Left lung (tissue), 4 donors: ENCODE measurements at regions not wholly inside any gene's neighbourhood (a gene's known extent, or its start where the extent isn't known, plus 50 kb on each side); places are given as distances from the start of the nearest gene placed in this dataset.

Source experiments
- ATAC-seq: fragments of 200-7000 bp; cut with Tn5 transposase; one replicate; pipeline ENCODE4 v1.9.1; 2020; ENCODE audit warnings: moderate library complexity
- DNase-seq, 4 donors: peaks; one replicate each; pipeline ENCODE4 v3.0.0-alpha.2; 2013 to 2020
- H3K27ac ChIP-seq, 2 donors: fragments of 200-600 bp; sonication (generic) in 1 of 2; one replicate each; pipeline versions ENCODE4 v1.5.0 to v1.8.0; 2020 to 2021
- H3K27me3 ChIP-seq, 2 donors: fragments of 200-600 bp; sonication (generic) in 1 of 2; one replicate each; pipeline versions ENCODE4 v1.5.0 to v1.8.0; 2020 to 2021
- H3K36me3 ChIP-seq, 2 donors: fragments of 200-600 bp; sonication (generic) in 1 of 2; one replicate each; pipeline versions ENCODE4 v1.5.0 to v1.8.0; 2020 to 2021
- H3K4me1 ChIP-seq, 2 donors: fragments of 200-600 bp; one replicate each; pipeline ENCODE4 v1.8.0; 2021
- H3K4me3 ChIP-seq, 2 donors: fragments of 200-600 bp; sonication (generic) in 1 of 2; one replicate each; pipeline versions ENCODE4 v1.5.0 to v1.8.0; 2020 to 2021; ENCODE audit warnings: mild to moderate bottlenecking in 1 of 2
- H3K9me3 ChIP-seq, 2 donors: fragments of 200-600 bp; sonication (generic) in 1 of 2; one replicate each; pipeline versions ENCODE4 v1.5.0 to v1.8.0; 2020 to 2021
- intact Hi-C, 2 donors: fragments of 100-400 bp; cut with DNase I; formaldehyde crosslinking; loops; one replicate each; pipeline versions ENCODE4 v1.11.2 to v1.14.2; 2022
- TF ChIP-seq, protein P1 (sequence below), 2 donors: fragments of 200-600 bp; sonication (generic) in 1 of 2; IDR thresholded peaks; one replicate each; pipeline versions ENCODE4 v1.5.0 to v1.8.0; 2021; ENCODE audit warnings: antibody characterized with exemption in 2 of 2
- donor health status: DM: no; HTN: yes; CAD: no.
- donor health status: DM: no; HTN: no; CAD: no.

GRCh38 chr3:64382153-64382552 lies 156.9 kb upstream of the PRICKLE2 start:
- Histone ChIP-seq H3K4me1 (peaks cover 0 to 6% of the 10 kb centered on the region in 2 donors), H3K36me3 (no peaks in the 10 kb centered on the region), H3K4me3 (no peak overlapping the region), H3K27ac (peak overlapping the region in 1 of 2 donors; percentile 51), H3K27me3 (no peaks in the 10 kb centered on the region), H3K9me3 (no peaks in the 10 kb centered on the region)
- intact Hi-C loops: no loop called here
- TF ChIP-seq, protein P1, sequence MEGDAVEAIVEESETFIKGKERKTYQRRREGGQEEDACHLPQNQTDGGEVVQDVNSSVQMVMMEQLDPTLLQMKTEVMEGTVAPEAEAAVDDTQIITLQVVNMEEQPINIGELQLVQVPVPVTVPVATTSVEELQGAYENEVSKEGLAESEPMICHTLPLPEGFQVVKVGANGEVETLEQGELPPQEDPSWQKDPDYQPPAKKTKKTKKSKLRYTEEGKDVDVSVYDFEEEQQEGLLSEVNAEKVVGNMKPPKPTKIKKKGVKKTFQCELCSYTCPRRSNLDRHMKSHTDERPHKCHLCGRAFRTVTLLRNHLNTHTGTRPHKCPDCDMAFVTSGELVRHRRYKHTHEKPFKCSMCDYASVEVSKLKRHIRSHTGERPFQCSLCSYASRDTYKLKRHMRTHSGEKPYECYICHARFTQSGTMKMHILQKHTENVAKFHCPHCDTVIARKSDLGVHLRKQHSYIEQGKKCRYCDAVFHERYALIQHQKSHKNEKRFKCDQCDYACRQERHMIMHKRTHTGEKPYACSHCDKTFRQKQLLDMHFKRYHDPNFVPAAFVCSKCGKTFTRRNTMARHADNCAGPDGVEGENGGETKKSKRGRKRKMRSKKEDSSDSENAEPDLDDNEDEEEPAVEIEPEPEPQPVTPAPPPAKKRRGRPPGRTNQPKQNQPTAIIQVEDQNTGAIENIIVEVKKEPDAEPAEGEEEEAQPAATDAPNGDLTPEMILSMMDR (IDR thresholded peaks at IDR 0.05): no peak
- ATAC-seq (no peak), DNase-seq (peak in 1 of 4 donors; percentile 50)

DNA sequence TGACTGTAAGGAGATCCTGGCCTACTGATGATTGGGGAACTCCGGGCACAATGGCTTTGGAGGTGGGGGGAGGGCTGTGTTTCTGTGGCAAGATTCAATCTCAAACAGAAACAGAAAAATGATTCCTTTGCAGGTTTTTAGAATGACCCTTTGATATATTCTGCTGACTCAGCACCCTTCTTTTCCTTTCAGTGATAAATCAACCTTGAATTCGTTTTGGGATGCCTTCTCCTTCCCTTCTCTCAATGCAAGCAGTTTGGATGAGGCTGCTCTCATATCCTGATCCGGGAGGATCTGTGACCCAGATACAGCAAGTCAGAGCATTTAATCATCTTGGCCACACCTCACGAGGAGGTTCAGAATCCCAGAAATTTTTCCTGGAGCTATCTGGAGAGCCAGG lies 156.1 kb upstream of the PRICKLE2 start:
- Histone ChIP-seq H3K36me3 (no peaks in the 10 kb centered on the region), H3K4me1 (peaks cover 0 to 6% of the 10 kb centered on the region in 2 donors), H3K9me3 (no peaks in the 10 kb centered on the region), H3K27ac (peak overlapping the region in 1 of 2 donors; percentile 51), H3K27me3 (no peaks in the 10 kb centered on the region), H3K4me3 (no peak overlapping the region)
- DNase-seq (no peak), ATAC-seq (no peak)
- intact Hi-C loops: no loop called here
- TF ChIP-seq, protein P1 (IDR thresholded peaks at IDR 0.05): no peak

DNA sequence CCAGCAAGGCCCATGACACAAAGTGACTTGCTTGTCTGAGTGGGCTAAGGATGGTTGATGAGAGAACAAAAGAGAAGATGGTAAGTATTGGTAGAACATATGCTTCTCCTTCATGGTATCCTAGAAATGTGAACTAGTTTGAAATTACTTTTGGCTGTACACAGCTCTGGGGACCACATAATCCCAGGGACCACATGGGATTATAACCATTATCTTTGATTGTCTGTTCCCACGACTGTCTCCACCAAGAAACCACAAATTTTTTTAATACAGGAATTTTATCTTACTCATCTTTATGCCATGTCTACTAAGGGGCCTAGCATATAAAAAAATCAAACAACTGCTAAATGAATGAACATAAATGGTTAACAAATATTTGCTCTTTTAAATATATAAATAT lies 155.3 kb upstream of the PRICKLE2 start:
- DNase-seq (no peak), ATAC-seq (no peak)
- Histone ChIP-seq H3K27me3 (no peaks in the 10 kb centered on the region), H3K4me3 (no peak overlapping the region), H3K27ac (no peak overlapping the region), H3K36me3 (no peaks in the 10 kb centered on the region), H3K4me1 (peaks cover 0 to 6% of the 10 kb centered on the region in 2 donors), H3K9me3 (peaks cover 0 to 3% of the 10 kb centered on the region in 2 donors)
- intact Hi-C loops: no loop called here
- TF ChIP-seq, protein P1 (IDR thresholded peaks at IDR 0.05): no peak

DNA sequence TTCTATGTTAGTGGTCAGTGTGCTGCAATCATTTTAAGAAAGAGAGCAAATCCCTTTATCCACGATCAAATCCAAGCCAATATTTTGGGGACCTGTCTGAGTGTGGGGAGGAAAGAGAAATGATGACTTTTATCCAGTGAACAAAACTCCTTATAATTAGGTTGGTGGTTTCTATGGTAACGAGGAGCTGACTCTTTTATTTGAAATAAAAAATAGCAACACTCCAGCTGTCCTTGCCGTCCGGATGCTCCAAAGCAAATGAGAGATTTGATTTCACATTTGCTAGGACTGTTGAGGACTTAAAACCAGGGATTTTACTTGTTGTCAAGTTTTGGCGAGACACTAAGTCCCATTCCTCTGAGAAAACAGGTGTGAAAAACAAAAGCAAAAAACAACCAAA lies 154.0 kb upstream of the PRICKLE2 start:
- ATAC-seq: no peak

DNA sequence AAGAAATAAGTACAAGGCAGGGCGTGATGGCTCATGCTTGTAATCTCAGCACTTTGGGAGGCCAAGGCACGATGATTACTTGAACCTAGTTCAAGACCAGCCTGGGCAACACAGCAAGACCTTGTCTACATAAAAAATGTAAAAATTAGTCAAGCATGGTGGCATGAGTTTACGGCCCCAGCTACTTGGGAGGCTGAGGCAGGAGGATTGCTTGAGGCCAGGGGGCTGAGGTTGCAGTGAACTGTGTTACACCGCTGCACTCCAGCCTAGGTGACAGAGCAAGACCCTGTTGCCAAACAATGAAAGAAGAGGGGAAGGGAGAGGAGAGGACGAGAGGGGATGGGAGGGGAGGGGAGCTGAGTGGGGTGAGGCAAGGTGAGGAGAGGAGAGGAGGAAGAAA lies 152.7 kb upstream of the PRICKLE2 start:
- Histone ChIP-seq H3K4me3 (no peak overlapping the region), H3K9me3 (peaks cover 0 to 6% of the 10 kb centered on the region in 2 donors), H3K4me1 (peaks cover 0 to 6% of the 10 kb centered on the region in 2 donors), H3K27ac (no peak overlapping the region), H3K36me3 (no peaks in the 10 kb centered on the region), H3K27me3 (no peaks in the 10 kb centered on the region)
- intact Hi-C loops: no loop called here
- DNase-seq: no peak
- ATAC-seq: no peak
- TF ChIP-seq, protein P1 (IDR thresholded peaks at IDR 0.05): no peak

More for the DNA sequence above, 154.0 kb upstream of the PRICKLE2 start:
- no peak overlapping the region for H3K27ac ChIP-seq
- H3K4me1 ChIP-seq: peaks cover 0 to 6% of the 10 kb centered on the region in 2 donors
- no peaks in the 10 kb centered on the region for H3K36me3 ChIP-seq
- no peak for DNase-seq
- H3K9me3 ChIP-seq: peaks cover 0 to 6% of the 10 kb centered on the region in 2 donors
- intact Hi-C loops: no loop called here
- no peaks in the 10 kb centered on the region for H3K27me3 ChIP-seq
- TF ChIP-seq, protein P1 (IDR thresholded peaks at IDR 0.05): no peak
- H3K4me3 ChIP-seq: no peak overlapping the region
